NCI-H345 (cell line): ENCODE measurements at regions not wholly inside any gene's neighbourhood (a gene's known extent, or its start where the extent isn't known, plus 50 kb on each side); places are given as distances from the start of the nearest gene placed in this dataset.

ENCODE experiments used
- DNase-seq: peaks from one replicate; lab custom pipeline; 2025; lab: John Stamatoyannopoulos, UW

GRCh38 chr15:95826412-95827195 is 503.9 kb upstream of the NR2F2 start:
- DNase-seq: peak; percentile 56

GRCh38 chr15:95829062-95829461 is 501.4 kb upstream of the NR2F2 start:
- DNase-seq: no peak

- DNase-seq: no peak
These were observed 500.2 kb upstream of the NR2F2 start for GRCh38 chr15:95830281-95830680.

- DNase-seq: peak; percentile 28
These were observed 497.8 kb upstream of the NR2F2 start for GRCh38 chr15:95832668-95833067.

- no peak for DNase-seq
These were observed 496.3 kb upstream of the NR2F2 start for GRCh38 chr15:95834028-95834804.

GRCh38 chr15:95836536-95836935 is 494.0 kb upstream of the NR2F2 start:
- DNase-seq: no peak

- DNase-seq: no peak
These were observed 493.0 kb upstream of the NR2F2 start for GRCh38 chr15:95837341-95838004.

GRCh38 chr15:95839367-95839782 is 491.1 kb upstream of the NR2F2 start:
- no peak for DNase-seq

GRCh38 chr15:95840004-95840403 is 490.5 kb upstream of the NR2F2 start:
- DNase-seq: no peak

- DNase-seq: no peak
These were observed 489.6 kb upstream of the NR2F2 start for GRCh38 chr15:95840855-95841254.

- no peak for DNase-seq
These were observed 487.9 kb upstream of the NR2F2 start for GRCh38 chr15:95842576-95842975.

- DNase-seq: no peak
These were observed 487.1 kb upstream of the NR2F2 start for GRCh38 chr15:95843241-95843910.

GRCh38 chr15:95845862-95846515 is 484.5 kb upstream of the NR2F2 start:
- DNase-seq: no peak

- no peak for DNase-seq
These were observed 482.4 kb upstream of the NR2F2 start for GRCh38 chr15:95848126-95848525.

GRCh38 chr15:95850837-95851236 is 479.7 kb upstream of the NR2F2 start:
- no peak for DNase-seq

- DNase-seq: no peak
These were observed 477.1 kb upstream of the NR2F2 start for GRCh38 chr15:95853350-95853749.

GRCh38 chr15:95857124-95857757 is 473.3 kb upstream of the NR2F2 start:
- no peak for DNase-seq

- DNase-seq: no peak
These were observed 472.7 kb upstream of the NR2F2 start for GRCh38 chr15:95857758-95858157.

- no peak for DNase-seq
These were observed 470.1 kb upstream of the NR2F2 start for GRCh38 chr15:95860406-95860805.

GRCh38 chr15:95864467-95864886 is 466.0 kb upstream of the NR2F2 start:
- peak; percentile 53 for DNase-seq

- DNase-seq: no peak
These were observed 465.2 kb upstream of the NR2F2 start for GRCh38 chr15:95865330-95865739.
